ENCODE measurements at regions not wholly inside any gene's neighbourhood (a gene's known extent, or its start where the extent isn't known, plus 50 kb on each side); places are given as distances from the start of the nearest gene placed in this dataset.

GRCh38 chr12:23132357-23132756, 507.4 kb downstream of the ETNK1 start:
- Histone ChIP-seq H3K4me3 (no peak overlapping the region), H3K9me3 (no peaks in the 10 kb centered on the region), H3K4me2 (no peak overlapping the region), H3K27ac (no peak overlapping the region), H3K4me1 (no peaks in the 10 kb centered on the region)
- CTCF ChIA-PET: no interaction called here
- FAIRE-seq (no peak), DNase-seq (ENCODE audit: low read depth in 1 of 2, low spot score in 1 of 2) (no peak), ATAC-seq (no peak)
- TF ChIP-seq MAX (IDR thresholded peaks at IDR 0.05) (no peak), HEYL (CRISPR knock-in tag; IDR thresholded peaks at IDR 0.05) (no peak), KDM5A (IDR thresholded peaks at IDR 0.05) (no peak), CBX2 (IDR thresholded peaks at IDR 0.05; ENCODE audit: borderline replicate concordance, low read depth) (no peak), ELK1 (IDR thresholded peaks at IDR 0.05; ENCODE audit: low read depth, low read length) (no peak), HES2 (IDR thresholded peaks at IDR 0.05) (no peak), HOXB5 (CRISPR knock-in tag; IDR thresholded peaks at IDR 0.05) (no peak), TFCP2L1 (CRISPR knock-in tag; IDR thresholded peaks at IDR 0.05) (no peak), MYC (IDR thresholded peaks at IDR 0.05; ENCODE audit: borderline replicate concordance, low read length) (no peak), TP53 (CRISPR knock-in tag; IDR thresholded peaks at IDR 0.05) (no peak), FOSL2 (IDR thresholded peaks at IDR 0.05) (no peak), FOSL2 (CRISPR knock-in tag; IDR thresholded peaks at IDR 0.05) (no peak), SREBF2 (IDR thresholded peaks at IDR 0.05) (no peak), EHF (CRISPR knock-in tag; IDR thresholded peaks at IDR 0.05) (no peak)
- POLR2A ChIA-PET: no interaction called here
- WGBS (ENCODE audit: missing lambda C conversion rate): 0% methylated on average over 1 of the region's 1 CpG

- WGBS (ENCODE audit: missing lambda C conversion rate): 7% methylated on average over 1 of the region's 1 CpG
- no peaks in the 10 kb centered on the region for H3K9me3 ChIP-seq
- H3K4me1 ChIP-seq: no peaks in the 10 kb centered on the region
- ATAC-seq (no peak), FAIRE-seq (no peak), DNase-seq (ENCODE audit: low read depth in 1 of 2, low spot score in 1 of 2) (no peak)
- POLR2A ChIA-PET: no interaction called here
- no peak for TF ChIP-seq BCL3 (IDR thresholded peaks at IDR 0.05)
- TF ChIP-seq MAX (IDR thresholded peaks at IDR 0.05): no peak
- no peak for TF ChIP-seq POLR2A (IDR thresholded peaks at IDR 0.05; ENCODE audit: low read length)
- no peak for TF ChIP-seq ZFP36 (IDR thresholded peaks at IDR 0.05; ENCODE audit: borderline replicate concordance, partially characterized antibody)
- no peak for TF ChIP-seq HDAC2 (IDR thresholded peaks at IDR 0.05)
- TF ChIP-seq CBX8 (IDR thresholded peaks at IDR 0.05): no peak
- TF ChIP-seq EP300 (IDR thresholded peaks at IDR 0.05): no peak
- TF ChIP-seq BHLHE40 (IDR thresholded peaks at IDR 0.05; ENCODE audit: low read depth, low read length): no peak
- no peak for TF ChIP-seq ATOH8 (CRISPR knock-in tag; IDR thresholded peaks at IDR 0.05; ENCODE audit: low read depth)
- no peak for TF ChIP-seq CHD4 (IDR thresholded peaks at IDR 0.05; ENCODE audit: borderline replicate concordance)
- no peak for TF ChIP-seq EHMT2 (IDR thresholded peaks at IDR 0.05; ENCODE audit: low read depth)
- no peak for TF ChIP-seq CHD2 (IDR thresholded peaks at IDR 0.05; ENCODE audit: low read length, partially characterized antibody)
- H3K4me2 ChIP-seq: no peak overlapping the region
- H3K4me3 ChIP-seq: no peak overlapping the region
- CTCF ChIA-PET: interaction anchor here (0.6 kb wide), 1 partner anchor 552 kb away, joined by 3 read pairs; no protein-coding TSS in a partner anchor
- no peak overlapping the region for H3K27ac ChIP-seq
Measured at GRCh38 chr12:23133471-23133870, 508.5 kb downstream of the ETNK1 start.

Measured in A549 (cell line).